C4-2B (cell line): ENCODE measurements at regions not wholly inside any gene's neighbourhood (a gene's known extent, or its start where the extent isn't known, plus 50 kb on each side); places are given as distances from the start of the nearest gene placed in this dataset.
A peak's percentile ranks its signal among the peaks of the same experiment; 100 is the strongest.

Source experiments
- H3K27ac ChIP-seq: fragments of 450-650 bp; 2 replicates; pipeline ENCODE4 v1.5.1; 2017
- CTCF ChIP-seq: fragments of 450-650 bp; conservative IDR thresholded peaks from 2 replicates; pipeline ENCODE4 v1.5.1; 2017; ENCODE audit warnings: mild to moderate bottlenecking
- ZFX ChIP-seq: fragments of 450-650 bp; IDR thresholded peaks from 2 replicates; pipeline ENCODE4 v1.6.1; 2017

DNA sequence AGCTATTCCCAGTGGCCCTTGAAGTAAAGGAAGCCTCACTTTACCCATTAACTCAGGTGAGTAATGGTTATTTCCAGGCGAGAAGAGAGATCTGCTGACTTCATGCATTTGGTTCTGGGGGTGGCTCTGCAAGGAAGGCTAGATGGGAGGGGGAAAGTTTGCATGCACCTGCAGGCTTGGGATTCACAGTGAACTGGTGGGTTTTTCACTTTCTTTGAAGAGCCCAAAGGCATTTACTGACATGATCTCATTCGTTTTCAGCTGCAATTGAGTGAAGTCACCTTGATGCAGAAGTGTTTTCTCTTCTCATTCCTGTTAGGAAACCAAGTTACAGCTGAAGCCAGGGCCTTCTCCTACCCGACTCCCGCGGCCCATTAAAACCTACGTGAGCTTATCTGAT lies 131.0 kb upstream of the N4BP1 start:
- TF ChIP-seq CTCF: no peak
- TF ChIP-seq ZFX: no peak
- no peak overlapping the region for H3K27ac ChIP-seq

DNA sequence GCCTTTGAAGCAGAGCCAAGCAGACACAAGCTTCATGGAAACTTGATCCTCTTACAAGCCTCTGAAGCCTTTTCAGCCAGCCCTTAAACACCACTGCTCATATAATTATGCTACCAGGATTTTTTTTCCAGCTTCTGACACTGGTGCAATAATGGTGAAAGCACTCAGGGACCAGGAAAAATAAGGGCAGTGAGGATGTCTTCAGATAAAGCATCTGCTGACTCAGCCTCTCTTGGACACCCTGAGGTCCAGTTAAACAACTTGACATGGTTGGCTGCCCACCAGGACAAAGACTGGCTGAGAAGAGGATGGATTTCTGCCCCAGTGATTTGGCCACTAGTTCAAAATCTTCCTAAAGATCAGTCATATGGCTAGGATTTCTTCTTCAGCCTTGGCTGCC lies 124.2 kb upstream of the N4BP1 start:
- H3K27ac ChIP-seq: no peak overlapping the region
- TF ChIP-seq CTCF (no peak), ZFX (no peak)

- no peak for TF ChIP-seq ZFX
- TF ChIP-seq CTCF: no peak
- H3K27ac ChIP-seq: no peak overlapping the region
Measured at GRCh38 chr16:48704710-48705109, 94.7 kb upstream of the N4BP1 start.

DNA sequence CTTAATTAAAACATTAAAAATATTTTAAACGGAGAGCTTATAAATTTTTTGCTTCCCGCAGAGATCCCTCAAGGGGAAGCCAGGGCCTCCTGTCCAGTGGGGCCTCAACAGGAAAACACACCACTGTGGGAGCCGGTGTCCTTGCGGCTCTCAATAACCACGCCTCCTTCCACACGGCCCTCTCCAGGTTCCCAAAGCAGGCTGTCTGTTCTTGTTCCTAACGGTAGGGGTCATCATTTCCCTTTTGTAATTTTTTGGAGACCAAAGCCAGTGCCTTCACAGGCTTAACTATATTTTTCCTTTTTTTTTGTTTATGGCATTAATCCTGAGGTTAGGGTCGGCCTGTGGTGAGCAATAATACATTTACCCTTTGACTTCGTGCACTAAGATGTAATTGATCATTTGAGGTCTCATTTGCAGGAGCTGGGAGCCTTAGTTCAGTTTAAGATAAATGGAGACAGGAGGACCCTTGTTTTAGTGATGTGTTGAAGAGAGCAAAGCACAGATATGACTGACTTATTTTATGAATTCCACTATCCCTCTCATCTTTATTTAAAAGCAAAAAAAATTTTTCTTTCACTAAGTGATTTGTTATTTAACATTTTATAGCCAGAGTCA lies 77.5 kb upstream of the N4BP1 start:
- TF ChIP-seq ZFX (no peak), CTCF (peak; percentile 85)
- H3K27ac ChIP-seq: no peak overlapping the region

- H3K27ac ChIP-seq: no peak overlapping the region
- no peak for TF ChIP-seq CTCF
- TF ChIP-seq ZFX: no peak
Measured at GRCh38 chr16:48684148-48684547, 74.2 kb upstream of the N4BP1 start.

DNA sequence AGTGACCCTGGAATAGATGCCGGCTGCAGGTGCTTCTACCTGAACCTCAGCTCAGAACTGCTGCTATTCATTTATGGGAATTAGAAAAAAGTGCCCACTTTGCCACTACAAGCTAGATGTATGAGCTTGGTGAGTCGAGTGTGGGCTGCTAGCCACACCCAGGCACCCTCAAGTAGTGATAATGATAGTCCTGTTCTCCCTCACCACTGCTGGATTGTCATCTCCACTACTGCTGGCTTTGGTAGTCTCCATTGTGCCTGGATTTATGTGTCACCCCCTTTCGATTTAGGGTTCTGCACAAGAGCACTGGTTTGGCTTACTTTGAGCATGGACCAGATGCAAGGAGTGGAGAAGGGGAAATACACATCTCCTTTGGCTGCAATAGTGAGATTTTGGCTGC lies 73.0 kb upstream of the N4BP1 start:
- H3K27ac ChIP-seq: no peak overlapping the region
- TF ChIP-seq CTCF (no peak), ZFX (no peak)

DNA sequence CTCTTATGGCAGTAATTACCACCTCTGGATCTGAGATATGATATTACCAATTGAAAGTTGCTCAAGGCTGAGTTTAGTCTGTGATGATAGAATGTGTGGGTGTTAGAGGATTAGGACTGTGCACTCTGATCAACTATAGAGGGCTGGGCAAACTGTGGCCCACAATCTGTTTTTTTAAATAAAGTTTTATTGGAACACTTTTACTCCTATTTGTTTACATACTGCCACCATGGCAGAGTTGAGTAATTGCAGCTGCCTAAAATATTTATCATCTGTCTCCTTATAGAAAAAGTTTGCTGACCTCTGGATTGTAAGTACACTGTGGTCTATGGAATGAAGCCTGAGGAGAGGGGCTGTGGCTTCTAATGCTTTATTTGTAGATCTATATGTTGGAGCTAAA lies 71.5 kb upstream of the N4BP1 start:
- no peak overlapping the region for H3K27ac ChIP-seq
- TF ChIP-seq ZFX: no peak
- TF ChIP-seq CTCF: 0 out of 2 replicates have a peak, but pooled peaks have one; percentile 6
